Cardiac septum (tissue), 1 donor: ENCODE measurements at regions not wholly inside any gene's neighbourhood (a gene's known extent, or its start where the extent isn't known, plus 50 kb on each side); places are given as distances from the start of the nearest gene placed in this dataset.
A peak's percentile ranks its signal among the peaks of the same experiment; 100 is the strongest.

ENCODE experiments used
- DNase-seq: peaks from one replicate; pipeline ENCODE4 v3.0.0-alpha.2; 2020; ENCODE audit warnings: low spot score
- intact Hi-C: fragments of 100-400 bp; cut with DNase I; formaldehyde crosslinking; loops from one replicate; pipeline ENCODE4 v1.14.0; 2022
- donor health status: DM: no; HTN: no; CAD: no.

DNA sequence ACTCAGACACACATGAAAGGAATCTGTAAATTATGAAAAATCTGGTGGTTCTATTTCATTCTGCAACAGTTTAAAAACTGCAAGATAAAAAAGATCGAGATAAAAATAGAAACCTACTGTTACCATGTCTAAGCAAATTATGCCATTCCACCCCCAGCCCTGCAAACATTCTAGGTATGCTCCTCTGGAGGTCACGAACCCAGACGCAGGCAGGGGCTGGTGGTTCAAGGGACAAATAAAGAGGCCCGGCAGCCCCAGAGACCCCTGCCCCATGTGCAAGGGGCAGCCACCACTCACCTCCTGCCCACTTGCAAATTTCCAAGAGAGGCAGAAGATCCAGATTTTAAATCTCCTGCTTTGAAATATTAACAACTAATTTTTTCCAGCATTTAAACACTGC, 210.5 kb downstream of the ANAPC1 start:
- intact Hi-C loops, result no loop called here
- no peak for DNase-seq

DNA sequence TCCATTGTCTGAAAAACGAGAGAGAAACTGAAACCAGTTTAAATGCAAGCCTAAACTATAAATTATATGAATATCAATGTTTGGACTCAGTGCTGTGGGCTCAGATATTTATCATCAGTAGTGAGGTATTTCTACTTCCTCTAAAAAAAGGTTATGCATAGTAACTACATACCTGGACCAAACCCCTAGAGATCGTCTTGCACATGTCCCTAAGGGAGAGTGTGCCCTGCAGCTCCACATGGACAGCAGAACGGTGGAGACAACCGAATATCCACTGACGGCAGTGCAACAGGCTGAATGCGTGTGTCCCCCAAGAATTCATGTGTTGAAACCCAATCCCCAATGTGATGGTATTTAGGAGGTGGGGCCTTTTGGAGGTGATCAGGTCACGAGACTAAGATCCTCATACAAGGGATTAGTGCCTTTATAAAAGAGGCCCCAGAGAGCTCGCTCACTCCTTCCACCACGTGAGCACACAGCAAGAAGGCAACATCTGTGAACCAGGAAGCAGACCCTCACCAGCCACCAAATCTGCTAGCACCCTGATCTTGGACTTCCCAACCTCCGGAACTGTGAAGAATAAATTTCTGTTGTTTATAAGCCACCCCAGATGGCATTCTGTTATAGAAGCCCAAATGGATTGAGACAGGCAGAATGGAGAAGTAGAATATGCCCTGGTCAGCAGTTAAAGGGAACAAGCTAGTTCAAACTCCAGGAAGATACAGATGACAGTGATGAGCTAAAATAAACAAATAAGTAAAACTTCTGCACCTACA, 208.4 kb downstream of the ANAPC1 start:
- intact Hi-C loops, result no loop called here
- no peak for DNase-seq

DNA sequence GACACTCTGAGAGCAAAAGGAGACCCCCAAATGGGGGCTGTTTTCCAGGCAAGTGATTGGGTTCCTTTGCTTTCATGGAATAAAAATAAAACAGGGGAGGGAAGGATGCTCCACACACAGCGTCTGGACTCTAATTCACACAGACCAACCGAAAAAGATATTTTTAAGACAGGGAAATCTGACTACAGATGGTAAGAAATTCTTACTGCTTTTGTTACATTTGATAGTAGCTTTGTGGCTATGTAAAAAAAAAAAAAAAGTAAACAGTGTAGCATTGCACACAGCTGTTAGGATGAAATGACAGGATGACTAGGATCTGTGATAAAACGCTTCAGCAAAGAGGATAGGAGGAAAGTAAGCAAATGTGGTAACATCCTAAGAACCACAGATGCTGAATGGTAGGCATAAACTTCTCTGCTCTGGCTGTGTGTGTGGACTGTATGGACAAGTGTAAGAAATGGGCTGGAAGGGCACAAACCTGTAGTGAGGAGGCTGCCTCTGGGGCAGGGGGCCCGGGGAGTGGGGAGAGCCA, 207.6 kb downstream of the ANAPC1 start:
- DNase-seq, result no peak
- intact Hi-C loops, result no loop called here

DNA sequence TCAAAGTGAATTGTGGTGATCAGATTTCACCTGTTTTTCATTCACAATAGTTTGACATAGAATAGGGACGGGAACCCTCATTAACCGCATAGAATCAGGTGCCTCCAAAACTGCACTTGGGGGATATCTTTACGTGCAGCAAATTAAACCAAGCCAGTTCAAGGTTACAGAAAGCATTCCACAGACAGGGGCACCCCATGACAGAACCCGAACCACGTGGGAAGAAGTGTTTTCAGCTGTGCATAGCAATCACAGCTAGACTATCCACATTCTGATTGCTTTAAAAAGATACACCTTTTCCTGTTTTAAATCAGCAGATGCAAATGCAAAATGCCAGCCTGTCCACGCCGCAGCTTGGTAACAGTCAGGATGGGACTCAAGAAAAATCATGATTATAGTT, 205.8 kb downstream of the ANAPC1 start:
- intact Hi-C loops, result no loop called here
- no peak for DNase-seq

DNA sequence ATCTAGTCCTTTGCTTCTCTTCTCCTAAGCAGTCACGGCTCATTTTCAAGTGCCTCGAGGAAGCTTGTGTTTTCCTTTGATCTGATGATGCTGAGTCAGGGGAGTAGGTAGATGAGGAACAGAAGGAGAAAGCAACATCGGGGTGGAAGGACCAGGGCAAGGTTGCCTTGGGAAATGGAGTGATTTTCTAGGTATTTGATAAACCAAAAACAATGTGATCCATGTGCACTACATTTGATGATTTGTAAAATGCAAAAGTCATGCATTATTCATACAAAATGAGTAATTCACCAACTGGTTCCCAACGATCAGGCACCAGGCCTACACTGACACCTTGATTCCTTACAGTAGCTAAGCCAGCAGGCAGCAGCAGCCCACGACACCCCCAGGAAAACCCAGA, 205.3 kb downstream of the ANAPC1 start:
- intact Hi-C loops, result no loop called here
- no peak for DNase-seq

DNA sequence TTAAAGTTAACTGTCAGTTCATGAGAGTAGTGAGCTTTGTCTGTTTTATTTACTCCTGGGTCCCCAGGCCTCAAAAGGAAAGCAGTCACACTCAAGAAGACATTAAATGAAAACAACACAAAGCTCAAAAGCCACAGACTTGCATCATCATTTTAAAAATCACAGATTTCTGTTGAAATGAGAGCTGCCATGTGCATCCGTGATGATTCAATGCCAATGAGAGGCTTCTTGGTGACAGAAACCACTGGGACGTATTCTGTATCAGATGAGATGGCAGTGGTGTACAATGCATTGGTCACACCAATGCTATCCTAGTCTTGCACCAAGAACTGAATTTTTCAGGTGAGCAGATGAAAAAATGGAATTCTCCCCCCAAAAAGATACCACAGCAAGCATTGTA, 204.8 kb downstream of the ANAPC1 start:
- intact Hi-C loops, result no loop called here
- DNase-seq, result no peak

DNA sequence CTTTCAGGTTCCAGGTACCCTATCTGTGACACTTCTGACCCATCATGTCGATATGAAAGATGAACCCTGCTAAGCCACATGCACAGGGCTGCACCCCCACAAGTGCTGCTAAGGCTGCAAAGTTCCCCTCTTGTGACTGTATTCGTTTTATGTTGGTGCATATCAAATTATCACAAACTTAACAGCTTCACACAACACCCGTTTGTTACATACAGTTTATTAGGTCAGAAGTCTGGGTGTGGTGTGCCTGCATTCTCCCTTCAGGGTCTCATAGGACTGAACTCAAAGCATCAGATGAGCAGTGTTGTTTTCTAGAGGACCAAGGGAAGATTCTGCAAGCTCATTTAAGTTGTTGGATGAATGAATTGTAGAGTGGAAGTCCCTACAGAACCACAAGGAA, 199.4 kb downstream of the ANAPC1 start:
- no peak for DNase-seq
- intact Hi-C loops, result no loop called here

DNA sequence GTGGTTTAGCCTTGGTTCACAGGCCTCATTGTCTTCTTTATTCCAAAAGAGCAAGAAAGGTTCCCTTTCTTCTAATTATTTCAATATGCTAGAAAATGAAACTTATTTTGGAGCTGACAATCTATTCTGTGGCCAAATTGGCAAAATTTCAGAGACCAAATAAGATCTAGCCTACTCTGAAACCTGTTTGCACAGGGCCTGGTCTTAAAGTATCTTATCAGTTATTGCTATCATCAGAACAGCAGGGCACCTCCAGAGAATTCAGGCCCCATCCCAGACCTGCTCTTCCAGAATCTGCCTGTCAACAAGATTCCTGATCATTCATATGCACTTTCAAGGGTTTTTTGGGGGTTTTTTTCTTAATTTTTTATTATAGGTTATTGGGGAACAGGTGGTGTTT, 198.7 kb downstream of the ANAPC1 start:
- no peak for DNase-seq
- intact Hi-C loops, result no loop called here

DNA sequence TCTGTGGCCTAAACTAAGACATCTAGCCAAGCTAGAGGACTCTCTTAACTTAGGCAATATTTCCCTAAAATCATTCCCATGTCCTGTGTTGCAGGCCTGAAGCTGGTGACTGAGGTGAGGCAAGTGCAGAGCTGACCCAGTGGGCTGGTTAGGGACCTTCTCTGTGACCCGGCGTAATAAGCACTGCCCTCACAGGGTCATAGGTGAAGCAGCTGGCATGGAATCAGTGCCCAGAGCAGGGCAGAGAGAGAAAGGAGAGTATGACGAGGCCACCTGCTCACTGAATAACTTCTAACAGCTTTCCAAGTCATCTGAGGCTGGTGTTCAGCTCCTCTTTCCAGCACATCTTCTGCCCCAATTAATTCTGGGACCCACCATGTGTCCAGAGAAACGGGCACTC, 197.0 kb downstream of the ANAPC1 start:
- DNase-seq, result peak; percentile 44
- intact Hi-C loops, result no loop called here

DNA sequence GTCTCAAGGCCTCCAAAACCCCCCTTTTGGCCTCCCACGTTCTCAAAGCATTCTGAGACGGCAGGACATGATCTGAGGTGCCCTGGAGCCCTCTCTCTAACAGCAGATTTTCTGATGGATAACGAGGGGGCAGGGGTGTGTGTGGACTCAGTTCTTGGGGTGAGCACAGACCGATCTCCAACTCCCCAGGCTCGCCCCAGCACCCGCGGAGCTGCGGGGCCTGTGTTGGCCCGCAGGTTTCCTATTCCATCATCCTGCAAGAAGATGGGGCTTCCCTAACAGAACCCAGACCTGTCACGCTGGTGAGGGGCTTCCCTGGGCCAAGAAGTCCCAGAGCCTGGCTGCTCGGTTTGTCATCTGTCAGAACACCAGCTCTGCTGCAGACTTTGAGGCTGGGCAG, 196.1 kb downstream of the ANAPC1 start:
- peak; percentile 59 for DNase-seq
- intact Hi-C loops, result no loop called here

DNA sequence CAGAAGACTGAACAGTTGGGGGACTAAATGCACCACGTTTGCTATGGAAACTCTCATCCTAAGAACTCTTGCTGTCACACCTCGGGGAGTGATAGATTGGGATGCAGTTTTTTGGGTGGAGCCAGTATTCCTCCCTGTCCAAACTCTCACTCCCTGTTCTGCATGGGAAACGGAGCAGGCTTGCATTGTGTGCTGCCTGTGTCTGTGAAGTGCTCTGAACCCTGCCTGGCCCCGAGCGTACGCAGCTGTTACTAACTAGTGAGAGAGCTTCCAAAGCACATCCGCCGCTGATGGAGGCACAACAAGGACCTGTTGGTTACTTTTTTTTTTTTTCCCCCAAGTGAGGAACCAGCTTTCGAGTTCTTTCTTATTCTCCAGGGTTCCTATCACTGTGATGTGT, 195.5 kb downstream of the ANAPC1 start:
- DNase-seq, result peak; percentile 70
- intact Hi-C loops, result no loop called here

DNA sequence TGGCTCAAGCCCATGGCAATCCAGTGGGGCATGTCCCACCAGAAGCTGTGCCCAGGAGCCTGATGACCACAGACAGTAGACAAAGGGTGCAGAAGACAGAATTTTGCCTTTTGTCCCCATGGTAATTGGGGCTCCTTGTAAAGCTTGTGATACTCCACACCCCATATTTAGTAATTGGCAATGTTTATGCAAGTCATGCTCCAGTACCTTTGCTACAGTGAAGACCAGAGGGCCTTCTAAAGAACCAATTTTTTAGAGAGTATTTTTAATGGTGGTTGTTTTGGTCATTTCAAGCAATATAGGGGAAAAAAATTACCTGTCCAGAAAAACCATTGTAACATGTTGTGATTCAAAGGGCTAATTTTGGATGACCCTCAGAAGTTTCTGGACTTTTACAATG, 194.8 kb downstream of the ANAPC1 start:
- DNase-seq, result no peak
- intact Hi-C loops, result no loop called here

DNA sequence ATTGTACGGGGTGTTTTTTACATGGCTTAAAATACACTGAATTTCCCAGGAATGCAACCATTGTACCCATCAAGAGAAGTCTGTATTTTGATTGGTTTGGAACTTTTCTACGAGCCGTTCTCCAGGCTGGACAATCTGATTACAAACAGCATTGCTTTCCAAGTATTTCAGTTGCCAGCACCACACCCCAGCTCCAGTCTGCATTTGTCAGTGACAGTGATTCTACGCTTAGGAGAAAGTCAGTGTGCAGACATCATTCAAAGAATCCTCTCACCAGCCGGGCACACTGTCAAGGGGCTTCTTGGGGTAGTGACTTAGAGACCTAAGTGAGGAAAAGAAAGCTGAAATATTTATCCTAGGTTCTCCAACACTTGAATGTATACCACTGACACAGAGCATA, 194.1 kb downstream of the ANAPC1 start:
- intact Hi-C loops, result no loop called here
- no peak for DNase-seq

DNA sequence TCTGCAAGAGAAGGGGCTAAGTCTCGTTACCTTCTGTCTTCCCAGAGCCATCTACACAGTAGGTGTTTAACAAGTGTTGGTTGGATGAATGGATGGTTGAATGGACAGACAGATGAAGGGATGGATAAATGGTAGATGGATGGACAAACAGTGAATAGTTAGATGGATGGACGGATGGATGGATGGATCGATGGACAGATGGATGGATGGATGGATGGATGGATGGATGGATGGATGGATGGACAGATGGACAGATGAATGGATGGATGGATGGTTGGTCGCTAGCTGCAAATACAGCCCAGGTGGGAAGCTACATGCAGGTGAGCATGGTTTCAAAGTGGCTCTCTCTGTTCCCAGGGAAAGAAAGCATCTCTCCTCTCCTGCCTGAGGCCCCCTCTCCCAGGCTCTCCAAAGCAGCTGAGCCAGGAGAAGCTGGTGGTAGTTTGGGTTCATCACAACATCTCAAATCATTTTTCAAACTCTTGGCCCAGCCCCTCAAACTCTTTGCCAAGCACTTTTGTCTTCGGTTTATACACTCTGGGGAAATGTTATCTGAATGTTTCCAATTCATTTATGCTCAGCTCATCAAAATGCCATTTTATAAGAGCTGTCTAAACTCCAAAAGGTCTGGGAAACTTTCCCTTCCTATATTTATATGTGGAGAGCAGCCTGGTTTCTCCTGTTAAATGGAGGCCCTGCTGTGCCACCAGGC, 192.7 kb downstream of the ANAPC1 start:
- intact Hi-C loops, result no loop called here

DNA sequence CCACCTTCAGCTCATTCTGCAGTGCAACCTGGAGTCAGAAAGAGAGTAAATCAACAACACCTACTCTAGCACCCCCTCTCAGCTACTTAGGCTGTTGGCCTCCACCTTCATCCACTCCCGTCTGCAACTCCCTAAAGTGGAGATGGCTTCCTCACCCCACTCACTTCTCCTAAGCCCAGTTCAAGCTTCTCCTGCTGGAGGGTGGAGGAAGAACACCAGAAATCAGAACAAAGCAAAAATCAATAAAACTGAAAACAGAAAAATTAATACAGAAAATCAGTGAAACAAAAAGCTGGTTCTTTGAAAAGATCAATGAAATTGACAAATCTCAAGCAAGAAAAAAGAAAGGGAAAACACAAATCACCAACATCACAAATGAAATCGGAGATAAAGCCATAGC, 191.7 kb downstream of the ANAPC1 start:
- intact Hi-C loops, result no loop called here
- DNase-seq, result no peak

More for the DNA sequence above, 192.7 kb downstream of the ANAPC1 start:
- DNase-seq, result no peak

DNA sequence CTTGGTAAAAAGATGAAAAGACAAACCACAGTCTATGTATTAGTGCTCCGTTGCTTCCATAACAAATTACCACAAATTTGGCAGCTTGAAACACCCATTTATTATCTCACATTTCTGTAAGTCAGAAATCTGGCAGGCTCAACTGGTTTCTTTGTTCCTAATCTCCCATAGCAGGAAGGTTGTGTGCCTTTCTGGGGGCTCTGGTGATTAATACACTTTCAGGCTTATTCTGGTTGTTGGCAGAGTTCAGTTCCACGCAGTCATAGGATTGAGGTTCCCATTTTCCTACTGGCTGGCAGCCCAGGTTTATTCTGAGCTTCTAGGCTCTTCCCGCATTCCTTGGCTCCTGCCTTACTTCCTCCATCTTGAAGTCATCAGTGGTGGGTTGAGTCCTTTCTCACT, 189.3 kb downstream of the ANAPC1 start:
- intact Hi-C loops, result no loop called here
- no peak for DNase-seq

DNA sequence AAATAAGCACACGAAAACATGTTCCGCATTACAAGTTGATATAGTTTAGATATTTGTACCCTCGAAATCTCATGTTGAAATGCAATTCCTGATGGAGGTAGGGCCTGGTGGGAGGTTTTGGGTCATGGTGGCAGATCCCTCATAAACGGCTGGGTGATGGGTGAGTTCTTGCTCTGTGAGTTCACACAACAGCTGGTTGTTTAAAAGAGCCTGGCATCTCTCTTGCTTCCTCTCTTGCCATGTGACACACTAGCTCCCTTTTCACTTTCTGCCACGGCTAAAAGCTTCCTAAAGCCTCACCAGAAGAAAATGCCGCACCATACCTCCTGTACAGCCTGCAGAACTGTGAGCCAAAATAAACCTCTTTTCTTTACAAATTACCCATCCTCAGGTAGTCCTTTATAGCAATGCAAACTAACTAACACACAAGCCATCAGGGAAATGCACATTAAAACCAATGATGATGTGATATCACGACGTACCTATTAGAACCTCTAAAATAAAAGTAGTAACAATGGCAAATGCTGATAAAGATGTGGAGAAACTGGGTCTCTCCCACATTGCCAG, 188.5 kb downstream of the ANAPC1 start:
- intact Hi-C loops, result no loop called here
- DNase-seq, result no peak

DNA sequence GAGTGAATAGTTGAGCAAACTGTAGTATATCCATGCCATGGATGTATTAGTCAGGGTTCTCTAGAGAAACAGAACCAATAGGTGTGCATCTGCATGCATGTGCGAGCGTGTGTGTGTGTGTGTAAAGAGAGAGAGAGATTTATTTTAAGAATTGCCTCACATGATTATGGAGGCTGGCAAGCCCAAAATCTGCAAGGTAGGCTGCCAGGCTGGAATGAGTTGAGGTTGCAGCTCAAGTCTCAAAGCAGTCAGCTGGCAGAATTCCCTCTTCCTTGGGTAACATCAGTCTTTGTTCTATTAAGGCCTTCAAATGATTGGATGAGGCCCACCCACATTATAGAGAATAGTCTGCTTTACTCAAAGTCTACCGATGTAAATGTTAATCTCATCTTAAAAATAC, 187.8 kb downstream of the ANAPC1 start:
- no peak for DNase-seq
- intact Hi-C loops, result no loop called here

DNA sequence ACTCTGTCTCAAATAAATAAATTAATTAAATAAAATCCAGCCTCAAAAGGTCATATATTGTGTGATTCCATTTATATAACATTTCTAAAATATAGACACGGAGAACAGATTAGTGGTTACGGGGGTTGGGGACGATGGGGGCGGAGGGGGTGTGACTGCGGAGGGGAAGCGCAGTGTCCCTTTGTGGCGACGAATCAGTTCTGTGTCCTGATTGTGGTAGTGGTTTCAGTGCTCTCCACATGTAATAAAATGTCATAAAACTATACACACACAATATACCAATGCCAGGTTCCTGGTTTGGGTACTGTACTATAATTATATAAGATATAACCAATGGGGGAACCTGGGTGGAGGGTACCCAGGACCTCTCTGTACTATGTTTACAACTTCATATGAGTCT, 186.4 kb downstream of the ANAPC1 start:
- intact Hi-C loops, result no loop called here
- no peak for DNase-seq

DNA sequence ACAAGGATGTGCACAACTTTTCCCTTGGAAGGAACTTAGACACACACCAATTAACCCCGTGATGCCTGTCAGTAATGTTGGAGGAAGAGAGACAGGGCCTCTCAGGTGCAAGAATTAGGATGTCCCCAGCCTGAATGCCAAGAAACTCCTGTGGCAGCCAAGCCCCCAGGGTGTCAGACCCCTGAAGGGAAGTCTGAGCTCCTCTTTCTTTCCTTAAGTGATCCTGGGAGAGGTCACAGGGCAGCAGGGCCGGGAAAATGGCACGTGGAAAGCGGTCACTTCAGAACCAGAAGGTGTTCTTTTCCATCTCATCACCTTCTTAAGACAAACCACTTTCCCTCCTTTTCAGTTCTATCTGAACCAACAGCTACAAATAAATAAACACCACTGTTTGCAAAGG, 185.9 kb downstream of the ANAPC1 start:
- intact Hi-C loops, result no loop called here
- DNase-seq, result no peak
